ENCODE measurements at regions not wholly inside any gene's neighbourhood (a gene's known extent, or its start where the extent isn't known, plus 50 kb on each side); places are given as distances from the start of the nearest gene placed in this dataset.

DNA sequence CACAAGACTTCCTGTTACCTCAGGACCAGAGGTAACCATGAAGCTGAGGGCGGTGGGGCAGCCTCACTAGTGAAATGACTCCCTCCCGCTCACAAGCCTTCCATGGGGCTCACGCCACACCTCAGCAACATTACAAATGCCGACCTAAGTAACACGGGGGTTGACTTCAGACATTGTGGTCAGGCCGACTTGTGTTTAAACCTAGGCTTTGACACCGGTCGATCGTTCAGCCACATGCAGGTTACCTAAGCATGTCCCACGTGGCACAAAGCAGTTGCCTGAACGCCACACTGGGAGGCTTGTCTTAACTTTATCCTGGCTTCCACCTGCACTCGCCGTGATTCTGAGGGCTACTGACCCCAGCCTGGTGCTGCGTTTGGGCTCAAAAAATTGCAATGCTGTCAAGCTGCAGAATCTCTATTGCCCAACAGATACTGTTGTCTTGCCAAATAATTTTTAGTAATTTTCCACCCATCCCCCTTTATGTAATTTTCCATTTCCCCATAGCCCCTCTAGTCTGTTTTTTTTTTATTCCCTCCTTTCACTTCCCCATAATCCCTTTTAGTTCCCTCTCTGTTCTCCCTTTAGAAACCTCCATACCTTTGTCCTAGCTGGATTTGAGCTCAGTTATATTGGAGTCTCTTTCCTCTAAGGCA, 158.6 kb upstream of the RGMA start:
- TF ChIP-seq, protein P1, sequence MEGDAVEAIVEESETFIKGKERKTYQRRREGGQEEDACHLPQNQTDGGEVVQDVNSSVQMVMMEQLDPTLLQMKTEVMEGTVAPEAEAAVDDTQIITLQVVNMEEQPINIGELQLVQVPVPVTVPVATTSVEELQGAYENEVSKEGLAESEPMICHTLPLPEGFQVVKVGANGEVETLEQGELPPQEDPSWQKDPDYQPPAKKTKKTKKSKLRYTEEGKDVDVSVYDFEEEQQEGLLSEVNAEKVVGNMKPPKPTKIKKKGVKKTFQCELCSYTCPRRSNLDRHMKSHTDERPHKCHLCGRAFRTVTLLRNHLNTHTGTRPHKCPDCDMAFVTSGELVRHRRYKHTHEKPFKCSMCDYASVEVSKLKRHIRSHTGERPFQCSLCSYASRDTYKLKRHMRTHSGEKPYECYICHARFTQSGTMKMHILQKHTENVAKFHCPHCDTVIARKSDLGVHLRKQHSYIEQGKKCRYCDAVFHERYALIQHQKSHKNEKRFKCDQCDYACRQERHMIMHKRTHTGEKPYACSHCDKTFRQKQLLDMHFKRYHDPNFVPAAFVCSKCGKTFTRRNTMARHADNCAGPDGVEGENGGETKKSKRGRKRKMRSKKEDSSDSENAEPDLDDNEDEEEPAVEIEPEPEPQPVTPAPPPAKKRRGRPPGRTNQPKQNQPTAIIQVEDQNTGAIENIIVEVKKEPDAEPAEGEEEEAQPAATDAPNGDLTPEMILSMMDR (IDR thresholded peaks at IDR 0.05 in 2 of 3, conservative IDR thresholded peaks at IDR 0.05 in 1 of 3; ENCODE audit: borderline replicate concordance in 1 of 3, insufficient read depth in 1 of 3, low read depth in 2 of 3, low read length in 2 of 3) = no peak
- TF ChIP-seq, protein P2, sequence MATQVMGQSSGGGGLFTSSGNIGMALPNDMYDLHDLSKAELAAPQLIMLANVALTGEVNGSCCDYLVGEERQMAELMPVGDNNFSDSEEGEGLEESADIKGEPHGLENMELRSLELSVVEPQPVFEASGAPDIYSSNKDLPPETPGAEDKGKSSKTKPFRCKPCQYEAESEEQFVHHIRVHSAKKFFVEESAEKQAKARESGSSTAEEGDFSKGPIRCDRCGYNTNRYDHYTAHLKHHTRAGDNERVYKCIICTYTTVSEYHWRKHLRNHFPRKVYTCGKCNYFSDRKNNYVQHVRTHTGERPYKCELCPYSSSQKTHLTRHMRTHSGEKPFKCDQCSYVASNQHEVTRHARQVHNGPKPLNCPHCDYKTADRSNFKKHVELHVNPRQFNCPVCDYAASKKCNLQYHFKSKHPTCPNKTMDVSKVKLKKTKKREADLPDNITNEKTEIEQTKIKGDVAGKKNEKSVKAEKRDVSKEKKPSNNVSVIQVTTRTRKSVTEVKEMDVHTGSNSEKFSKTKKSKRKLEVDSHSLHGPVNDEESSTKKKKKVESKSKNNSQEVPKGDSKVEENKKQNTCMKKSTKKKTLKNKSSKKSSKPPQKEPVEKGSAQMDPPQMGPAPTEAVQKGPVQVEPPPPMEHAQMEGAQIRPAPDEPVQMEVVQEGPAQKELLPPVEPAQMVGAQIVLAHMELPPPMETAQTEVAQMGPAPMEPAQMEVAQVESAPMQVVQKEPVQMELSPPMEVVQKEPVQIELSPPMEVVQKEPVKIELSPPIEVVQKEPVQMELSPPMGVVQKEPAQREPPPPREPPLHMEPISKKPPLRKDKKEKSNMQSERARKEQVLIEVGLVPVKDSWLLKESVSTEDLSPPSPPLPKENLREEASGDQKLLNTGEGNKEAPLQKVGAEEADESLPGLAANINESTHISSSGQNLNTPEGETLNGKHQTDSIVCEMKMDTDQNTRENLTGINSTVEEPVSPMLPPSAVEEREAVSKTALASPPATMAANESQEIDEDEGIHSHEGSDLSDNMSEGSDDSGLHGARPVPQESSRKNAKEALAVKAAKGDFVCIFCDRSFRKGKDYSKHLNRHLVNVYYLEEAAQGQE (IDR thresholded peaks at IDR 0.05; ENCODE audit: low read depth) = no peak
- TF ChIP-seq SP1 (IDR thresholded peaks at IDR 0.05; ENCODE audit: low read depth) (no peak), EZH2 (IDR thresholded peaks at IDR 0.05) (no peak), JUND (IDR thresholded peaks at IDR 0.05) (no peak), POLR2A (IDR thresholded peaks at IDR 0.05; ENCODE audit: borderline replicate concordance, extremely low read depth, insufficient read depth, insufficient read length) (no peak), EZH2phosphoT487 (IDR thresholded peaks at IDR 0.05; ENCODE audit: borderline replicate concordance) (no peak), POLR2AphosphoS5 (IDR thresholded peaks at IDR 0.05; ENCODE audit: low read depth, low read length) (no peak), SRF (IDR thresholded peaks at IDR 0.05; ENCODE audit: low read depth) (no peak), RAD21 (IDR thresholded peaks at IDR 0.05; ENCODE audit: low read depth) (no peak), TCF7L2 (IDR thresholded peaks at IDR 0.05; ENCODE audit: borderline replicate concordance, extremely low read depth, insufficient read depth, insufficient read length) (no peak), EGR1 (IDR thresholded peaks at IDR 0.05; ENCODE audit: low read depth) (no peak), SIN3A (IDR thresholded peaks at IDR 0.05; ENCODE audit: low read depth) (no peak)
- TF ChIP-seq, protein P3, sequence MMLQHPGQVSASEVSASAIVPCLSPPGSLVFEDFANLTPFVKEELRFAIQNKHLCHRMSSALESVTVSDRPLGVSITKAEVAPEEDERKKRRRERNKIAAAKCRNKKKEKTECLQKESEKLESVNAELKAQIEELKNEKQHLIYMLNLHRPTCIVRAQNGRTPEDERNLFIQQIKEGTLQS (IDR thresholded peaks at IDR 0.05) = no peak
